Mucosa of descending colon (tissue), 3 donors: ENCODE measurements at regions not wholly inside any gene's neighbourhood (a gene's known extent, or its start where the extent isn't known, plus 50 kb on each side); places are given as distances from the start of the nearest gene placed in this dataset.

Experiments
- ATAC-seq: fragments of 200-7000 bp; cut with Tn5 transposase; one replicate; pipeline ENCODE4 v1.9.1; 2020; ENCODE audit warnings: mild to moderate bottlenecking, moderate library complexity
- DNase-seq, 3 donors: peaks; one replicate each; pipeline ENCODE4 v3.0.0-alpha.2; 2020
- H3K36me3 ChIP-seq: fragments of 200-600 bp; one replicate; pipeline ENCODE4 v1.8.0; 2021; ENCODE audit warnings: low read depth, mild to moderate bottlenecking
- H3K4me1 ChIP-seq: fragments of 200-600 bp; one replicate; pipeline ENCODE4 v1.8.0; 2021; ENCODE audit warnings: low read depth, mild to moderate bottlenecking
- H3K4me3 ChIP-seq: fragments of 200-600 bp; one replicate; pipeline ENCODE4 v1.8.0; 2021; ENCODE audit warnings: mild to moderate bottlenecking
- H3K9me3 ChIP-seq: fragments of 200-600 bp; one replicate; pipeline ENCODE4 v1.8.0; 2021; ENCODE audit warnings: mild to moderate bottlenecking
- intact Hi-C, 2 donors: fragments of 100-400 bp; cut with DNase I in 1 of 2; cut with micrococcal nuclease in 1 of 2; formaldehyde crosslinking; loops; one replicate each; pipeline versions ENCODE4 v1.11.0 to v1.11.1; 2022; cut with DNase I, micrococcal nuclease
- TF ChIP-seq, protein P1 (sequence below): fragments of 200-600 bp; IDR thresholded peaks from one replicate; pipeline ENCODE4 v1.8.0; 2022; ENCODE audit warnings: antibody characterized with exemption, mild to moderate bottlenecking
- donor health status: DM: no; HTN: no; CAD: no; lungs with moderate emphysema.
- donor health status: DM: no; HTN: no; CAD: no.
- donor health status: DM: no; HTN: yes; CAD: no.

DNA sequence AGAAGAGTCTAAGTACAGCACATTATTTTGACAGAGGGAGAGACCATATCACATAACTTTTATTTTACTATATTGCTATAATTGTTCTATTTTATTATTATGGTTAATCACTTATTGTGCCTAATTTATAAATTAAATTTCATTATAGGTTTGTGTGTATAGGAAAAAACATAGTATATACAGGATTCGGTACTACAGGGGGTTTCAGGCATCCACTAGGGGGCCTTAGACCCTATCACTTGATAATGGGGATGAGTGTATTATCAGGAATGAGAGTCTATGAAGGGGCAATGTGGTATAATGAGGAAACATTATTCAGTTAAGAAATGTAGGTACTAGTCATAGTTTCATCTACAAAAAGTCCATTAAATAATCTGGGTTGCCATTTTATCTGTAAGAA is 833.1 kb downstream of the C4orf33 start:
- no peak for DNase-seq
- no peak for ATAC-seq
- H3K4me1 ChIP-seq: no peaks in the 10 kb centered on the region
- TF ChIP-seq, protein P1, sequence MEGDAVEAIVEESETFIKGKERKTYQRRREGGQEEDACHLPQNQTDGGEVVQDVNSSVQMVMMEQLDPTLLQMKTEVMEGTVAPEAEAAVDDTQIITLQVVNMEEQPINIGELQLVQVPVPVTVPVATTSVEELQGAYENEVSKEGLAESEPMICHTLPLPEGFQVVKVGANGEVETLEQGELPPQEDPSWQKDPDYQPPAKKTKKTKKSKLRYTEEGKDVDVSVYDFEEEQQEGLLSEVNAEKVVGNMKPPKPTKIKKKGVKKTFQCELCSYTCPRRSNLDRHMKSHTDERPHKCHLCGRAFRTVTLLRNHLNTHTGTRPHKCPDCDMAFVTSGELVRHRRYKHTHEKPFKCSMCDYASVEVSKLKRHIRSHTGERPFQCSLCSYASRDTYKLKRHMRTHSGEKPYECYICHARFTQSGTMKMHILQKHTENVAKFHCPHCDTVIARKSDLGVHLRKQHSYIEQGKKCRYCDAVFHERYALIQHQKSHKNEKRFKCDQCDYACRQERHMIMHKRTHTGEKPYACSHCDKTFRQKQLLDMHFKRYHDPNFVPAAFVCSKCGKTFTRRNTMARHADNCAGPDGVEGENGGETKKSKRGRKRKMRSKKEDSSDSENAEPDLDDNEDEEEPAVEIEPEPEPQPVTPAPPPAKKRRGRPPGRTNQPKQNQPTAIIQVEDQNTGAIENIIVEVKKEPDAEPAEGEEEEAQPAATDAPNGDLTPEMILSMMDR: no peak
- no peak overlapping the region for H3K4me3 ChIP-seq
- no peaks in the 10 kb centered on the region for H3K36me3 ChIP-seq
- no peaks in the 10 kb centered on the region for H3K9me3 ChIP-seq
- intact Hi-C loops: no loop called here

- Histone ChIP-seq H3K4me1 (no peaks in the 10 kb centered on the region), H3K4me3 (no peak overlapping the region), H3K36me3 (no peaks in the 10 kb centered on the region), H3K9me3 (no peaks in the 10 kb centered on the region)
- intact Hi-C loops: no loop called here
- DNase-seq: no peak
- ATAC-seq: no peak
- TF ChIP-seq, protein P1: no peak
These were observed 834.0 kb downstream of the C4orf33 start for GRCh38 chr4:129929984-129930383.

GRCh38 chr4:129950217-129950616 is 854.3 kb downstream of the C4orf33 start:
- TF ChIP-seq, protein P1: no peak
- ATAC-seq (no peak), DNase-seq (no peak)
- Histone ChIP-seq H3K4me3 (peak overlapping the region; percentile 2), H3K9me3 (no peaks in the 10 kb centered on the region), H3K4me1 (no peaks in the 10 kb centered on the region), H3K36me3 (no peaks in the 10 kb centered on the region)
- intact Hi-C loops: no loop called here

- no peak for ATAC-seq
- intact Hi-C loops: no loop called here
- Histone ChIP-seq H3K4me3 (no peak overlapping the region), H3K4me1 (no peaks in the 10 kb centered on the region), H3K9me3 (no peaks in the 10 kb centered on the region), H3K36me3 (no peaks in the 10 kb centered on the region)
- no peak for DNase-seq
- TF ChIP-seq, protein P1: no peak
These were observed 870.2 kb downstream of the C4orf33 start for GRCh38 chr4:129966175-129966574.

- H3K4me3 ChIP-seq: no peak overlapping the region
- intact Hi-C loops: no loop called here
- no peaks in the 10 kb centered on the region for H3K4me1 ChIP-seq
- H3K9me3 ChIP-seq: no peaks in the 10 kb centered on the region
- ATAC-seq (no peak), DNase-seq (no peak)
- no peaks in the 10 kb centered on the region for H3K36me3 ChIP-seq
- TF ChIP-seq, protein P1: no peak
These were observed 872.4 kb downstream of the C4orf33 start for GRCh38 chr4:129968366-129968765.

DNA sequence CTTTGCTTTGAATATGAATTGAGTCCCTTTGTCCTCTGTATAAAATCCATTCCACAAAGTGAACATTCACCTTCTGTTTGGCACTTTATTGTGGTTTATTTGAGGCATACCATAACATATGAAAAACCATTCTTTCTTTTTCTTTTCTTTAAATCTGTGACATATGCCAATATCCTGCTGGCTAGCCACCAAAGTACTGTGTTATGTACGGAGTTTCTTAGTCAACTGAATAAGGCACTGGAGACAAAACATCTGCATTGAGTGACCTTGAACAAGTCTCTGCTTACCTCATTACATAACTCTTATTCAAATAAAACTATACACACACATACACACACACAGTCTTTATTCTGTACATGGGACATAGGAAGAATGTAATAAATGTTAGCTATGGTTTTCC is 872.8 kb downstream of the C4orf33 start:
- no peaks in the 10 kb centered on the region for H3K9me3 ChIP-seq
- no peak for ATAC-seq
- TF ChIP-seq, protein P1: no peak
- no peaks in the 10 kb centered on the region for H3K4me1 ChIP-seq
- intact Hi-C loops: no loop called here
- H3K36me3 ChIP-seq: no peaks in the 10 kb centered on the region
- DNase-seq: no peak
- H3K4me3 ChIP-seq: no peak overlapping the region
